IPS DF 4.7 (cell line): ENCODE measurements at regions not wholly inside any gene's neighbourhood (a gene's known extent, or its start where the extent isn't known, plus 50 kb on each side); places are given as distances from the start of the nearest gene placed in this dataset.

Experiments used
- DNase-seq: peaks from one replicate; pipeline ENCODE4 v3.0.0-alpha.2; 2013; ENCODE audit warnings: low spot score; ENCODE audit errors: extremely low read depth

GRCh38 chr15:88403351-88403791 lies 63.8 kb downstream of the MRPL46 start:
- peak; percentile 19 for DNase-seq

- DNase-seq: no peak
These were observed 65.1 kb downstream of the MRPL46 start for GRCh38 chr15:88401996-88402656.

DNA sequence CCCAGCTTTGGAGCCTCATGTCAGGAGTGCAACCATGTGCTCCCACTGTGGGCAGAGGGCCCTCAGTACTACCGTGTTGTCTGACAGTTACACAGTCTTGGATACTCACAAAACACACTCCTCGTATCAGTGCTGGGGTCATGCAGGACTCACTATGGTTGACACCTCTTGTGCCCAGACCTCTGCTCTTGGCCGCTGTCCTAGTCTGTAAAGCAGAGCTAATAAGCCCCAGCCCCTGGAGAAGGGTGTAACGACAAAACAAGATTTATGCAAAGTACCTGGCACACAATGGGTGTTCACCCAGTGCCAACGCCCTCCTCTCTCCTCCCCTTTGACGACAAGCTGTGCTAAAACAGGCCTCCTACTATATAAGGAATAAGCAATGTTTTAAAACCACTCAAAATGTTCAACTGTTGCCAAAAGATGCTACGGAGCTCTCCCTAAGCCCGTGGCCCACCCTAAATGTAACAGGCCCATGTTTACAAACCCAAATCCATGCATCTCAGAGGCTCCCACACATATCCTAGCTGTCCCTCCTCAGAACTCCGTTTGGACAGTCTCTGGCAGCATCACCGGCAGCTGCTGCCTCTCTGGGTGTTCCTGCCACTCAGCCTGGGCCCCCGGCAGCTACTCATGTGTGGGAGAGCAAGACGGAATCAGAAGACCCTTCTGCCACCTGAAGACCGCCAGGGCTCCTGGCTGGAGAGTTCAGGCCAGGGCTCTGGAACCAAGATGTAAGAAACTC lies 65.8 kb downstream of the MRPL46 start:
- no peak for DNase-seq

DNA sequence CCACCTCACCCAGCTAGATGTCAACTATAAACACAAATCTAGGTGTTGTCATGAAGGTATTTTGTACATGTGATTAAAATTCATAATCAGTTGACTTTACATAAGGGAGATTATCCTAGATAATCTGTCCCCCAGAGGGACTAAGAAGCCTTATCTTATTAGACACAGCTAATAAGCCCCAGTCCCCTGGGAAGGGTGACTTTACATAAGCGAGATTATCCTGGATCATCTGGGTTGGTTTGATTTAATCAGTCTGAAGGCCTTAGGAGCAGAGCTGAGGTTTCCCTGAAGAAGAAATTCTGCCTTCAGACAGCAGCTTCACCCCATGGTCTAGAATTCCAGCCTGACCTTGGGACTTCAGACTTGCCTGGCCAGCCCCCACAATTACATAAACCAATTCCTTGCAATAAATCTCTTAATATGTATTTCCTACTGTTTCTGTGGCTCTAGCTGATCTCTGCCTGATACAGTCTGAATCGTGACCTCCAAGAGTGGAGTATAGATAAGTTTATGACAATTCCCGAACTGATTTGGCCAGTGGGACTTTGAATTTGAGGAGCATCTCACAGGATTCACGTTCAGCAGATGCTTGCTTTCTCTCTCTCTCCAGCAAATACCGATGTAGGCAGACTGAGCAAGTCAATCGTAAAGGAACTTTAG lies 66.5 kb downstream of the MRPL46 start:
- no peak for DNase-seq

DNA sequence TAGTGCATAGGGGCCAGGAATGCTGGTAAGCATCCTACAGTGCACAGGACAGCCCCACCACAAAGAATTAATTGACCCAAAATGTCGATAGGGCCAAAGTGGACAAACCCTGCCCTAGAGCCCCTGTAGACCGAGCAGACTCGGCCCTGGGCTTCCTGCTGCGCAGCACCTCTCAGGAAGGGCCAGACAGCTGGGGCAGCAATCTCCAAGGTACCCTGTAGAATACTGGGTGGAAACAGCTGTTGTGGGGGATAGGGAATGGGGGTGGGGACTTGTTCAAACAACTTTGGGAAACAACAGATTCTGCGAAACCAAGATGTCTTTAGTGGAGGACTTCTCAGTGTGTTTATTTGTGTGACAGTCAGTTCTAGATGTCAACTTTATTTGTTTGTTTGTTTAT lies 67.1 kb downstream of the MRPL46 start:
- no peak for DNase-seq

- DNase-seq: no peak
These were observed 68.0 kb downstream of the MRPL46 start for GRCh38 chr15:88399021-88399685.

DNA sequence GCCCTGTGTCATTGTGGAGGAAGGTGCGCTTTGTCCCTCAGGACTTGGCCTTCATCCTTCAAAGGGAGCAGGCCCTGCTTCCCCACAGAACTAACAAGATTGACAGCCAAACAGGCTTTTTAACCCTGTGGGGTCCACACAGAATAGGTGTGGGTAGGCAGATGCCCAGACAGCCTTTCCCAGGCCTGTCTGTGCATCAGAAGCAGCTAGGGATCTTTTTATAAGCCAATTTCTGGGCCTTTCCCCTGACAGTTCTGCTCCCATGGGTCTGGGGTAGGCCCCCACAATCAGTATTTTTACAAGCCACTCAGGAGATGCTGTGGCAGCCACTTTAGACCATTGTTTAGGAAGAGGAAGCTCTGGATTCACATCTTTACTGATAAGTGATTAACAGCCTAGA lies 69.2 kb downstream of the MRPL46 start:
- no peak for DNase-seq

DNA sequence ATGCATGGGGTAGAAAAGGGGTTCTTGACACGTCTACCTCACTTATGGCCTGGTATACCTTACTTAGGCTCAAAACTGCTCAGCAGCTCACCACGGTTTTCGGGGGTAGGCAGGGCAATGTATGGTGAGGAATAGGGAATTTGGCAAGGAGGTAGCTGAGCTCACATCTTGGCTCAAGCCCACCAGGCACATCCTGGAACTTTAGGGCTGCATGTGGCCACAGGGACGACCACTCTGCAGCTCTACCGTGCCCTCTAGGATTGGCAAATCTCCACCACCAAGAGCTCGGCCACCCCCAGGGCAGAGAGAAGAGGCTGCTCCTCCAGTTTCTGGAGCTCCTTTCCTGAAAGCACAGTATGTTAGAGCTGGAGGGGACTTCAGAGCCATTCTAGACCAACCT lies 69.7 kb downstream of the MRPL46 start:
- DNase-seq: no peak

GRCh38 chr15:88395872-88396781 lies 71.1 kb downstream of the MRPL46 start:
- DNase-seq: no peak

DNA sequence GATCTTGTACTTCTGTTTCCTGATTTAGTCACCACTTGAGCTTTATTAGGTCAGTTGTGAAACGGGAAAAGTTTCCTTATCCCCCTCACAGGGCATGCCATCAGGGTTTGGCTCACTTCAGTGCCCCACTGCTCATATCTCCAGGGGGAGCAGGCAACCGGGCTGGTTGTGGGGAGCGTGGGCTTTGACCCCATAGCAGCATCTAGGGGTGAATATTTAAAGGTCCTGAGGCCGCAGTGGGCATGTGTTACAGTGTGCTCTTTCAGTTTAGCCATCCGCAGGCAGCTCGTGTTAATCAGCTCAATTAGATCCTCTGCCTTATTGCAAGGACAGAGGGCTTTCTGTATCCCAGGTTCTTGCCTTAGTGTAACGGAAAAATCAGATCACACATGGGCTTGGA lies 71.9 kb downstream of the MRPL46 start:
- no peak for DNase-seq

DNA sequence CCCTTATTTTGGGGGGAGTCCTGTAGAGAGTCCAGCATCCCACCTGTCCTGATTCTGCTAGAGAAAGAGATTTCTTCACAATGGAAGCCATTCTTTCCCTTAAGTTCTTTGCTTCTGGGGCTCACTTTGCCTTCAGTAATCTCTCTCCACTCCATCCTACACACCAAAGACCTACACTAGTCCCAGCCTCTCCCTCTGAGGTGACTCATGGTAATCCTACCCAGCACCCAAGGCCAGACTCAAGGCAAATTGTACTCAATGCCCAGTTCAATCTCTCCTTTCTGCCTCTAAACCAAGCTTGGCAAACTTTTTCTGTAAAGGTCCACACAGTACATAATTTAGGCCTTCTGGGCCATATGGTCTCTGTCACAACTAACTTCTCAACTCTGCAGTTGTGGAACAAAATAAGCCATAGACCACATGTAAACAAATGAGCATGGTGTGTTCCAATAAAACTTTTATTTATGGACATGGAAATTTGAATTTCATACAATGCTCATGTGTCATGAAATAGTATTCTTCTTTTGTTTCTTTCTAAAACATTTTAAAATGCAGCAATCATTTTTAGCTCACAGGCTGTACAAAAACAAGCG lies 72.5 kb downstream of the MRPL46 start:
- no peak for DNase-seq

- no peak for DNase-seq
These were observed 73.3 kb downstream of the MRPL46 start for GRCh38 chr15:88393719-88394519.

GRCh38 chr15:88391700-88392099 lies 75.5 kb downstream of the MRPL46 start:
- DNase-seq: no peak

GRCh38 chr15:88391006-88391405 lies 76.2 kb downstream of the MRPL46 start:
- DNase-seq: no peak

DNA sequence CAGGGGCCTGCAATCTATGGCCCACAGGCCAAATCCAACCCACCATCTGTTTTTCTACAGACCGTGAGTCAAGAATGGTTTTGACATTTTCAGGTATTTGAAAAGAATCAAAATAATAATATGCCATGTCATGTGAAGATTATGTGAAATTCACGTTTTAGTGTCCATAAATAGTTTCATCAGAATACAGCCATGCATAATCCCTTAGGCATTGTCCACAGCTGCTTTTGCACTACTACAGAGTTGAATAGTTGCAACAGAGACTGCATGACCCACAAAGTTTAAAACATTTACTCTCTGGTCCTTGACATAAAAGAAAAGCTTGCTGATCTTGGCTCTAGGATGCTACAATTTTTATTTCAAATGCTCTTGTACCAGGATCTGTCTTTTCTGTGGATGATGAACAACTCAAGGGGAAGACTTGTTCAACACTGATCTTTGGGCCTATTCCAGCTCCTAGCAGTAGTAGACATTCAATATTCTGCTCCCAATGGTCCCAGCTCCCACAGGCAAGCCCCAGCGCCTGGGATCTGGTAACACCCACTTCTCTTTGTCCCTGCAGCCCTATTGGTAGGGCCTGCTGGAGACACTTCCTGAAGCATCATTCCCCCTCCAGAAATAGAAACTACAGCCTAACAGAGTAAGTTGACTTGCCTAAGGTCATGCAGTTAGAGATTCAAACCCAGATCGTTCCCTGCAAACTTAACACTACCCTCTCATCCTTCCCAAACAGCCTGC lies 76.9 kb downstream of the MRPL46 start:
- no peak for DNase-seq

DNA sequence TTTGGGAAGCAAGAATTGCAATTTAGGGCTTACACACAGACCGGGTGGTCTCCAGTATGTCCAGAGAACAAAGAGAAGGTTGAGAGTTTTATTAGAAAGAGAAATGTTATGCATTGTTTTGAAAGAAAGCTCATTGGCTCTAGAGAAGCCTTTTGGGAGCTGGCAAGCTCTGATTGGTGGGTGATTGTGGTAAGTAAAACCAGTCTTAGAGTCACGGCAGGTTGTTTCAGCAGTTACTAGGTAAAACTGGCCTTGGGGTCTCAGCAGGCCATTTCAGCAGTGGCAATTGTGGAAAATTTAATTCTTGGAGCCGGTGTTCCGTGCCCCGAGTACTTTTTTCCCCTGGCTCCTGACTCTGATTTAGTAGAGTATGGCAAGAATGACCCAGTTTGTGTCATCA lies 78.1 kb downstream of the MRPL46 start:
- no peak for DNase-seq

DNA sequence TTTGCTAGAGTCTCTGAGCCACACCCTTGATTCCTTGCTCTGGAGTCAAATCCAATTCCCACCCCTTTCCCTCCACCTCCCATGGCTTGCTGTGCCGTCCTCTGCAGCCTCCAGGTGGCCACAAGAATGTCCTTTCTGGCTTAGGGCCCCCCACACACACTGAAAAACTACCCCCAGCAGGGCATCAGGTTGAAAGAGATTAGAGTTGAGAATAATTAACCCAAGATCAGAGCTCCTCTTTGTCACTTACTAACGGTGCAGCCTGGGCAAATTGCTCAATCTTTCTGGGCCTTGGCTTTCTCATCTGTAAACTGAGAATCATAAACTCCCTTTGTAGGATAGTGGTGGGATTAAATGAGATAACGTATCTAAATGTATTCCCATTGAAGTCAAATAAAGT lies 78.5 kb downstream of the MRPL46 start:
- DNase-seq: no peak

DNA sequence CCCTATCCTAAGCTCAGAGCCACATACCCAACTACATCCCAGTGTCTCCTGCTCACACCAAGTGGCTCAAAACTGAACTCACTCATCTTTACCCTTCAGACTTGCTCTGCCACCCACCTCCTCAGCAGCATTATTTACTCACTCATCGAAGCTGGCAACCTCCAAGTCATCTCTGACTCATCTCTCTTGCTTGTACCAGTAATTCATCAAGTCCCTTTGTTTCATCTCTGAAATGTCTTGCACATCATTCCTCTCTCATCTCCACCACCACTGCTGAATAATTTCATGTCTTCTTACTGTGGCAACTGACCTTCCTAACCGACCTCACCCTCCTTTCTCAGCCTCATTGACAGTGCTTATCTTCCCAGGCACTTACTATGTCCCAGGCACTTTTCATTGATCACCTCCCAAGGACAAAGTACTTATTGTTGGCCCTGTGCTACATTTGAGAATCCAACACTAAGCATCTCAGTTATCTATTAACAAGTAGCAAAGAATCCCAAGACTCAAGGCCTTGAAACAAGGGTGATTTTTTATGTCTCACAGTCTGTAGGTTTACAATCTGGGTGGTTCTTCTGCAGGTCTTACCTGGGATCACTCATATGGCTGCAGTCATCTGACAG lies 82.0 kb downstream of the MRPL46 start:
- no peak for DNase-seq

DNA sequence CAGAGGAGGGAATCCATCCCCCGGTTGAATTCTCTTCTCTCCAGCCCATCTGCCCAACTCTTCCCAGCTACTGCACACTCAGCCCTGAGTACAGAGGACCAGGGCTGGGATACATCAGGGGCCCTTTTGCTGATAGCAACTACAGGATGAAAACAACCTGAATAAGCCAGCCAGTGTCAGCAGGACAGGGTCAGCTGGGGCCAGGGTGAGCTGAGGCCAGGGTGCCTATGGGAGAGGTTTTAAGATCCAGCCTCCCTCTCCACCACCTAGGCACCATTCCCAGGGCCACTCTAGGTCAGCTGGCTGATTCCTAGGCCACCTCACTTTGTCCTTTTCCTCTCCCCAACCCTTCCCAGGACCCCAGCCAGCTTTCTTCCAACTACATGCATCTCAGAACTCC lies 83.8 kb downstream of the MRPL46 start:
- DNase-seq: no peak
